OCI-LY3 (cell line): ENCODE measurements at regions not wholly inside any gene's neighbourhood (a gene's known extent, or its start where the extent isn't known, plus 50 kb on each side); places are given as distances from the start of the nearest gene placed in this dataset.
A peak's percentile ranks its signal among the peaks of the same experiment; 100 is the strongest.
"Not testable (repeated sequence)": the region's sequence is repeated elsewhere in the genome, so short reads cannot be mapped to it uniquely, and the experiment has no call there.

Source experiments
- H2AFZ ChIP-seq: fragments of 200-600, 300-600 bp; shearing (Covaris generic); 2 replicates; pipeline ENCODE4 v1.6.0; 2014; ENCODE audit warnings: antibody characterized with exemption, low read depth, low read length
- H3K27ac ChIP-seq: fragments of 200-600, 300-600 bp; sonication (generic); 2 replicates; pipeline ENCODE4 v1.5.1; 2014; ENCODE audit warnings: mild to moderate bottlenecking, low read length, moderate library complexity, mixed read lengths
- H3K27me3 ChIP-seq: fragments of 200-600, 300-600 bp; sonication (generic); 2 replicates; pipeline ENCODE4 v1.6.1; 2014; ENCODE audit warnings: low read depth, low read length, mixed read lengths
- H3K36me3 ChIP-seq: fragments of 200-600, 300-600 bp; sonication (generic); replicated peaks from 2 replicates; pipeline ENCODE3; 2014; ENCODE audit warnings: low read depth, low read length, mixed read lengths
- H3K4me1 ChIP-seq: fragments of 300-600, 200-600 bp; sonication (generic); 2 replicates; pipeline ENCODE4 v1.6.1; 2014; ENCODE audit warnings: low read length, mixed read lengths
- H3K4me2 ChIP-seq: fragments of 200-600, 300-600 bp; sonication (generic); 2 replicates; pipeline ENCODE4 v1.6.1; 2014; ENCODE audit warnings: low read length, mixed read lengths
- H3K4me3 ChIP-seq: fragments of 300-600, 200-600 bp; sonication (generic); 2 replicates; pipeline ENCODE4 v1.5.1; 2014; ENCODE audit warnings: antibody characterized with exemption, mild to moderate bottlenecking, low read length, moderate library complexity
- H3K79me2 ChIP-seq: fragments of 300-600, 200-600 bp; shearing (Covaris generic); 2 replicates; pipeline ENCODE4 v1.6.1; 2014; ENCODE audit warnings: mild to moderate bottlenecking, low read length, mixed read lengths
- H3K9ac ChIP-seq: fragments of 300-600, 200-600 bp; shearing (Covaris generic); 2 replicates; pipeline ENCODE4 v1.6.0; 2014; ENCODE audit warnings: mild to moderate bottlenecking, low read length, moderate library complexity
- H3K9me3 ChIP-seq: fragments of 200-600, 300-600 bp; shearing (Covaris generic); 2 replicates; pipeline ENCODE4 v1.6.1; 2014; ENCODE audit warnings: low read length, mixed read lengths; ENCODE audit not compliant: insufficient read depth
- H4K20me1 ChIP-seq: fragments of 200-600, 300-600 bp; sonication (generic); 2 replicates; pipeline ENCODE4 v1.6.1; 2016; ENCODE audit warnings: low read length, mixed read lengths; ENCODE audit not compliant: insufficient read depth
- EZH2phosphoT487 ChIP-seq: fragments of 200-600 bp; shearing (Covaris generic); IDR thresholded peaks from 2 replicates; pipeline ENCODE4 v1.6.1; 2018; ENCODE audit warnings: antibody characterized with exemption, mixed run types, low read depth
- TF ChIP-seq, protein P1 (sequence below): fragments of 200-600, 300-600 bp; sonication (generic); IDR thresholded peaks from 2 replicates; pipeline ENCODE4 v1.5.1; 2014; ENCODE audit warnings: antibody characterized with exemption, low read length, low read depth

DNA sequence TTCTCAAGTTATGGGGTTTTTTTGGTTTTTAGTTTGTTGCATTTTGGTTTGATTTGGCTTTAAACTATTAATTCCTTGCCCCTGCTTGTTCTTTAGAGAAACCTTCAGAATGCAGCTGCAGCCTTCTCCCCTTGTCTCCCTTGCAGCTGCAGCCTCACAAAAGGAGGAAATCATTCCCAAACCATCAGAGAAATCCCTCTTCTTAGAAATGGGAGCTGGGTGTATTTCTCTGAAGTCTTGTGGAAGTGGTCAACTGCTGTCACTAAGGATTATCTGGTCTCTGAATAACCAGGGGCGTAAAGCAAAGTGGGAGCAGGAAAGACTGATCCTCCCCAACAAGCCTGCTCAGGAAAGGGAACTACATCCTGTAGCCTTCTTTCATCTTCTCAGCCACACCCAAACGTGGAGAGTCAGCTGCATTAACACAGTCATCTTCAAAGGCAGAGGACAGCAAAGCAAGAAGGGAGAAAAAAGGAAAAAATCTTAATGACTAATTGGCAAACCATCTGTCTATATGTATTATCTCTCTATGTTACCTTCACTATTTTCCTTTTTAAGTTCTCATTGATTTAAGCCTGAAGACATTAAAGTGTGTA is 1834.1 kb upstream of the PIK3C3 start:
- H3K27ac ChIP-seq, result no peak overlapping the region

DNA sequence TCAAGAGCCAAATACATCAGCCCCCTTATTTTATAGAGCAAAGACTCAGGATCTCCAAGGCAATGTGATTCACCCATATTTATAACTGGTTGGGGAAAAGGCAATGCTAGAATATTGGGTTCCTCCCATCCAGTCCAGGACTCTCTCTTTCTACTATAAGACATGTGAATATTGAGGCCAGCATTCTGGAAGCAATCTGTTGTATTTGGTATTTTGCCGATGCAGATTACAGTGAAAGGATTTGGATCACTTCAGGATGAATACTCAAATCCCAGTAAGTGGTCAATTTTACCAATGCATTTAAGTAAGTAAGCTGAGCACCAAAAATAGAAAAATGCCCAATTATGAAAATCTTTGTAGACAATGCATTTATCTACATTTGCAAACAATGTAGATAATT is 1834.7 kb upstream of the PIK3C3 start:
- Histone ChIP-seq H3K27me3 (no peaks in the 10 kb centered on the region), H2AFZ (no peak overlapping the region), H3K4me3 (no peak overlapping the region), H3K4me1 (peaks cover 16% of the 10 kb centered on the region), H4K20me1 (no peaks in the 10 kb centered on the region), H3K79me2 (no peaks in the 10 kb centered on the region), H3K9ac (no peak overlapping the region), H3K9me3 (peaks cover 8% of the 10 kb centered on the region), H3K27ac (no peak overlapping the region), H3K4me2 (no peak overlapping the region), H3K36me3 (peaks cover 4% of the 10 kb centered on the region)
- no peak for TF ChIP-seq EZH2phosphoT487
- TF ChIP-seq, protein P1, sequence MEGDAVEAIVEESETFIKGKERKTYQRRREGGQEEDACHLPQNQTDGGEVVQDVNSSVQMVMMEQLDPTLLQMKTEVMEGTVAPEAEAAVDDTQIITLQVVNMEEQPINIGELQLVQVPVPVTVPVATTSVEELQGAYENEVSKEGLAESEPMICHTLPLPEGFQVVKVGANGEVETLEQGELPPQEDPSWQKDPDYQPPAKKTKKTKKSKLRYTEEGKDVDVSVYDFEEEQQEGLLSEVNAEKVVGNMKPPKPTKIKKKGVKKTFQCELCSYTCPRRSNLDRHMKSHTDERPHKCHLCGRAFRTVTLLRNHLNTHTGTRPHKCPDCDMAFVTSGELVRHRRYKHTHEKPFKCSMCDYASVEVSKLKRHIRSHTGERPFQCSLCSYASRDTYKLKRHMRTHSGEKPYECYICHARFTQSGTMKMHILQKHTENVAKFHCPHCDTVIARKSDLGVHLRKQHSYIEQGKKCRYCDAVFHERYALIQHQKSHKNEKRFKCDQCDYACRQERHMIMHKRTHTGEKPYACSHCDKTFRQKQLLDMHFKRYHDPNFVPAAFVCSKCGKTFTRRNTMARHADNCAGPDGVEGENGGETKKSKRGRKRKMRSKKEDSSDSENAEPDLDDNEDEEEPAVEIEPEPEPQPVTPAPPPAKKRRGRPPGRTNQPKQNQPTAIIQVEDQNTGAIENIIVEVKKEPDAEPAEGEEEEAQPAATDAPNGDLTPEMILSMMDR, result no peak

More for the DNA sequence above, 1834.1 kb upstream of the PIK3C3 start:
- H3K4me1 ChIP-seq, result peaks cover 16% of the 10 kb centered on the region
- no peaks in the 10 kb centered on the region for H3K27me3 ChIP-seq
- H3K79me2 ChIP-seq, result no peaks in the 10 kb centered on the region
- H3K4me3 ChIP-seq, result no peak overlapping the region
- no peaks in the 10 kb centered on the region for H4K20me1 ChIP-seq
- H3K9ac ChIP-seq, result no peak overlapping the region
- H3K36me3 ChIP-seq, result peaks cover 9% of the 10 kb centered on the region
- no peak overlapping the region for H2AFZ ChIP-seq
- H3K4me2 ChIP-seq, result no peak overlapping the region
- TF ChIP-seq, protein P1, result no peak
- no peak for TF ChIP-seq EZH2phosphoT487
- H3K9me3 ChIP-seq, result peaks cover 8% of the 10 kb centered on the region

DNA sequence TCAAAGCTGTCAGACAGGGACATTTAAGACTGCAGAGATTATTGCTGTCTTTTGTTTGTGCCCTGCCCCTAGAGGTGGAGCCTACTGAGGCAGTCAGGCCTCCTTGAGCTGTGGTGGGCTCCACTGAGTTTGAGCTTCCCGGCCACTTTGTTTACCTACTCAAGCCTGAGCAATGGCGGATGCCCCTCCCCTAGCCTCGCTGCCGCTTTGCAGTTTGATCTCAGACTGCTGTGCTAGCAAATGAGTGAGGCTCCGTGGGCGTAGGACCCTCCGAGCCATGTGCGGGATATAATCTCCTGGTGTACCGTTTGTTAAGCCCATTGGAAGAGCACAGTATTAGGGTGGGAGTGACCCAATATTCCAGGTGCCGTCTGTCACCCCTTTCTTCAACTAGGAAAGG is 1835.5 kb upstream of the PIK3C3 start:
- not testable (repeated sequence) for H3K79me2 ChIP-seq, H3K9ac ChIP-seq, H3K4me2 ChIP-seq, H4K20me1 ChIP-seq, H3K4me3 ChIP-seq, H3K27me3 ChIP-seq, H3K9me3 ChIP-seq, H3K27ac ChIP-seq, H2AFZ ChIP-seq, H3K36me3 ChIP-seq
- H3K4me1 ChIP-seq, result peaks cover 11% of the 10 kb centered on the region

DNA sequence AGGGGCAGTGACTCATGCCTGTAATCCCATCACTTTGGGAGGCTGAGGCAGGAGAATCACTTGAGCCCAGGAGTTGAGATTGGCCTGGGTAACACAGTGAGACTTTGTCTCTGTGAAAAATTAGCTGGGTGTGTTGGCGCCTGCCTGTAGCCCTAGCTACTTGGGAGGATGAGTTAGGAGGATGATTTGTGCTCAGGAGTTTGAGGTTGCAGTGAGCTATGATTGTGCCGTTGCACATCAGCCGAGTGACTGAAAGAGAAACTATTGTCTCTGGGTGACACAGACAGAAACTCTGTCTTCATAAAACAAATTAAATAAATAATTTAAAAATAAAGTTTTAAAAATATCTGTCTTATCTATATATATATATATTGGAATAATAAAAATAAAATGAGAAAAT is 1844.6 kb upstream of the PIK3C3 start:
- Histone ChIP-seq H3K79me2 (no peaks in the 10 kb centered on the region), H3K4me3 (peak overlapping the region; percentile 24), H3K27ac (no peak overlapping the region), H3K27me3 (no peaks in the 10 kb centered on the region), H3K9ac (peak overlapping the region; percentile 25; the same call in 1 of the 2 replicates), H2AFZ (peak overlapping the region; percentile 51; the same call in 1 of the 2 replicates), H3K36me3 (no peaks in the 10 kb centered on the region), H3K9me3 (no peaks in the 10 kb centered on the region), H3K4me1 (peaks cover 24% of the 10 kb centered on the region), H3K4me2 (peak overlapping the region; percentile 50), H4K20me1 (no peaks in the 10 kb centered on the region)
- TF ChIP-seq EZH2phosphoT487, result no peak
- TF ChIP-seq, protein P1, result no peak
